Thyroid gland (tissue), 4 donors: ENCODE measurements at regions not wholly inside any gene's neighbourhood (a gene's known extent, or its start where the extent isn't known, plus 50 kb on each side); places are given as distances from the start of the nearest gene placed in this dataset.

Experiments used
- DNase-seq, 2 donors: peaks; one replicate each; pipeline ENCODE4 v3.0.0-alpha.2; 2019
- H3K27ac ChIP-seq, 3 donors: fragments of 200-600 bp; sonication (generic); 1 replicate in 2 of 3; 2 replicates in 1 of 3; pipeline ENCODE4 v1.5.1; 2016 to 2019; ENCODE audit warnings: mild to moderate bottlenecking in 1 of 3, moderate library complexity in 1 of 3
- H3K27me3 ChIP-seq: fragments of 200-600 bp; sonication (generic); one replicate; pipeline ENCODE4 v1.5.1; 2019
- H3K36me3 ChIP-seq, 2 donors: fragments of 200-600 bp; sonication (generic); one replicate each; pipeline ENCODE4 v1.5.1; 2016 to 2019
- H3K4me1 ChIP-seq, 2 donors: fragments of 200-600 bp; sonication (generic); one replicate each; pipeline ENCODE4 v1.5.1; 2017 to 2019
- H3K4me3 ChIP-seq, 3 donors: fragments of 200-600 bp; sonication (generic); replicated peaks in 1 of 3; 1 replicate in 2 of 3; 2 replicates in 1 of 3; pipeline ENCODE4 v1.5.1; 2016; ENCODE audit warnings: mild to moderate bottlenecking in 1 of 3
- H3K9me3 ChIP-seq: fragments of 200-600 bp; sonication (generic); one replicate; pipeline ENCODE4 v1.5.1; 2017
- CTCF ChIP-seq, 6 experiments: fragments of 200-600 bp in 3 of 6; fragments of 450-650 bp in 3 of 6; sonication (generic) in 3 of 6; IDR thresholded peaks; one replicate each; pipeline ENCODE4 v1.5.1; 2016 to 2019; ENCODE audit warnings: antibody characterized with exemption in 6 of 6, mild to moderate bottlenecking in 2 of 6, inconsistent platforms in 1 of 6, moderate library complexity in 1 of 6
- POLR2A ChIP-seq, 2 donors: fragments of 450-650 bp; IDR thresholded peaks; one replicate each; pipeline ENCODE4 v1.6.1; 2017; ENCODE audit warnings: antibody characterized with exemption in 2 of 2, mild to moderate bottlenecking in 2 of 2, moderate library complexity in 1 of 2
- WGBS, 2 donors: methylation state at CpG; one replicate each; pipeline ENCODE4 v1.1.5; 2017; 5-methylcytosine and 5-hydroxymethylcytosine counted together
- intact Hi-C: fragments of 100-400 bp; cut with DNase I; formaldehyde crosslinking; loops from one replicate; pipeline ENCODE4 v1.15.1; 2023

- intact Hi-C loops: no loop called here
- H3K27ac ChIP-seq: no peak overlapping the region
- H3K4me3 ChIP-seq: no peak overlapping the region
- WGBS, 2 donors: 60 to 61% methylated on average over 10 of the region's 10 CpGs
- DNase-seq: no peak
- no peaks in the 10 kb centered on the region for H3K27me3 ChIP-seq
- TF ChIP-seq POLR2A (IDR thresholded peaks at IDR 0.05) (no peak), CTCF (IDR thresholded peaks at IDR 0.05) (no peak)
- H3K36me3 ChIP-seq: no peaks in the 10 kb centered on the region
- H3K9me3 ChIP-seq: no peaks in the 10 kb centered on the region
- H3K4me1 ChIP-seq: no peaks in the 10 kb centered on the region
These were observed 232.8 kb downstream of the GALR1 start for GRCh38 chr18:77482190-77483085.

- no peak overlapping the region for H3K4me3 ChIP-seq
- TF ChIP-seq CTCF (IDR thresholded peaks at IDR 0.05): no peak
- TF ChIP-seq POLR2A (IDR thresholded peaks at IDR 0.05): no peak
- WGBS, 2 donors: 79 to 85% methylated on average over 3 of the region's 3 CpGs
- H3K36me3 ChIP-seq: no peaks in the 10 kb centered on the region
- H3K27me3 ChIP-seq: no peaks in the 10 kb centered on the region
- no peaks in the 10 kb centered on the region for H3K4me1 ChIP-seq
- H3K27ac ChIP-seq: no peak overlapping the region
- no peaks in the 10 kb centered on the region for H3K9me3 ChIP-seq
- intact Hi-C loops: no loop called here
- DNase-seq: no peak
These were observed 237.3 kb downstream of the GALR1 start for GRCh38 chr18:77486985-77487384.

- no peak overlapping the region for H3K27ac ChIP-seq
- no peaks in the 10 kb centered on the region for H3K27me3 ChIP-seq
- no peaks in the 10 kb centered on the region for H3K4me1 ChIP-seq
- H3K4me3 ChIP-seq: no peak overlapping the region
- H3K36me3 ChIP-seq: no peaks in the 10 kb centered on the region
- no peaks in the 10 kb centered on the region for H3K9me3 ChIP-seq
- TF ChIP-seq POLR2A (IDR thresholded peaks at IDR 0.05): no peak
- DNase-seq: no peak
- intact Hi-C loops: no loop called here
- 71 to 72% methylated on average over 7 of the region's 7 CpGs for WGBS, 2 donors
These were observed 238.5 kb downstream of the GALR1 start for GRCh38 chr18:77487951-77488740.

- H3K36me3 ChIP-seq: no peaks in the 10 kb centered on the region
- intact Hi-C loops: no loop called here
- H3K9me3 ChIP-seq: no peaks in the 10 kb centered on the region
- DNase-seq: no peak
- no peak overlapping the region for H3K4me3 ChIP-seq
- no peaks in the 10 kb centered on the region for H3K4me1 ChIP-seq
- H3K27me3 ChIP-seq: no peaks in the 10 kb centered on the region
- no peak overlapping the region for H3K27ac ChIP-seq
- TF ChIP-seq POLR2A (IDR thresholded peaks at IDR 0.05) (no peak), CTCF (IDR thresholded peaks at IDR 0.05) (no peak)
- WGBS, 2 donors: 47 to 59% methylated on average over 5 of the region's 5 CpGs
These were observed 245.4 kb downstream of the GALR1 start for GRCh38 chr18:77495079-77495478.

- 48 to 63% methylated on average over 1 of the region's 1 CpG for WGBS, 2 donors
- H3K9me3 ChIP-seq: no peaks in the 10 kb centered on the region
- TF ChIP-seq CTCF (IDR thresholded peaks at IDR 0.05): no peak
- no peak for TF ChIP-seq POLR2A (IDR thresholded peaks at IDR 0.05)
- DNase-seq: no peak
- no peaks in the 10 kb centered on the region for H3K4me1 ChIP-seq
- no peak overlapping the region for H3K27ac ChIP-seq
- no peak overlapping the region for H3K4me3 ChIP-seq
- H3K27me3 ChIP-seq: no peaks in the 10 kb centered on the region
- intact Hi-C loops: no loop called here
- H3K36me3 ChIP-seq: no peaks in the 10 kb centered on the region
These were observed 246.5 kb downstream of the GALR1 start for GRCh38 chr18:77495982-77496690.
